22Rv1 (cell line): ENCODE measurements at regions not wholly inside any gene's neighbourhood (a gene's known extent, or its start where the extent isn't known, plus 50 kb on each side); places are given as distances from the start of the nearest gene placed in this dataset.

Experiments
- H3K27ac ChIP-seq: fragments of 450-650 bp; 2 replicates; pipeline ENCODE4 v1.5.1; 2017
- ZFX ChIP-seq: fragments of 450-650 bp; IDR thresholded peaks from 2 replicates; pipeline ENCODE4 v1.6.1; 2017; ENCODE audit warnings: antibody characterized with exemption, borderline replicate concordance
- TF ChIP-seq, protein P1 (sequence below): fragments of 450-650 bp; IDR thresholded peaks from 2 replicates; pipeline ENCODE4 v1.5.1; 2017; ENCODE audit warnings: mild to moderate bottlenecking

DNA sequence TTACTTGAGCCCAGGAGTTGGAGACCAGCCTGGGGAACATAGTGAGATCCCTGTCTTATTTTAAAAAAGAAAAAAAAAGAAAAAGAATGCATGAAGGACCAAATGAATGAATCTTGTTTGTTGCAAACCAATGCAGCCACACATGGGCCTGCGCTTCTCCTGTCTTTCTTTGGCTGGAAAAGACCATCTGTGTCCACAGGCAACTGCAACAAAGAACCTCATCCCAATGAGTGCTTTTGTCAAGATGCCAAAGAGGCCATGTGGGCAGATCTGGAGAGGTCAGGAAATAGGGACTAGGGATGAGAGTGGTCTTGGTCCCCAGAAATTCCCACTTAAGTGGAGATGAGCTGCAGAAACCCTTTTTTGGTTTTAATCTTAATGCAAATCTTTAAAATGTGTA lies 49.8 kb upstream of the DUSP5 start:
- TF ChIP-seq, protein P1, sequence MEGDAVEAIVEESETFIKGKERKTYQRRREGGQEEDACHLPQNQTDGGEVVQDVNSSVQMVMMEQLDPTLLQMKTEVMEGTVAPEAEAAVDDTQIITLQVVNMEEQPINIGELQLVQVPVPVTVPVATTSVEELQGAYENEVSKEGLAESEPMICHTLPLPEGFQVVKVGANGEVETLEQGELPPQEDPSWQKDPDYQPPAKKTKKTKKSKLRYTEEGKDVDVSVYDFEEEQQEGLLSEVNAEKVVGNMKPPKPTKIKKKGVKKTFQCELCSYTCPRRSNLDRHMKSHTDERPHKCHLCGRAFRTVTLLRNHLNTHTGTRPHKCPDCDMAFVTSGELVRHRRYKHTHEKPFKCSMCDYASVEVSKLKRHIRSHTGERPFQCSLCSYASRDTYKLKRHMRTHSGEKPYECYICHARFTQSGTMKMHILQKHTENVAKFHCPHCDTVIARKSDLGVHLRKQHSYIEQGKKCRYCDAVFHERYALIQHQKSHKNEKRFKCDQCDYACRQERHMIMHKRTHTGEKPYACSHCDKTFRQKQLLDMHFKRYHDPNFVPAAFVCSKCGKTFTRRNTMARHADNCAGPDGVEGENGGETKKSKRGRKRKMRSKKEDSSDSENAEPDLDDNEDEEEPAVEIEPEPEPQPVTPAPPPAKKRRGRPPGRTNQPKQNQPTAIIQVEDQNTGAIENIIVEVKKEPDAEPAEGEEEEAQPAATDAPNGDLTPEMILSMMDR, result no peak
- no peak for TF ChIP-seq ZFX
- no peak overlapping the region for H3K27ac ChIP-seq
